Kidney (tissue), 13 donors: ENCODE measurements at regions not wholly inside any gene's neighbourhood (a gene's known extent, or its start where the extent isn't known, plus 50 kb on each side); places are given as distances from the start of the nearest gene placed in this dataset.
A peak's percentile ranks its signal among the peaks of the same experiment; 100 is the strongest.
"Not testable (repeated sequence)": the region's sequence is repeated elsewhere in the genome, so short reads cannot be mapped to it uniquely, and the experiment has no call there.

Source experiments
- DNase-seq, 5 donors: peaks; one replicate each; pipeline ENCODE4 v3.0.0-alpha.2; 2013 to 2020
- FAIRE-seq: peaks from 2 replicates; lab custom pipeline; 2012; peaks lifted over from hg19 to GRCh38; lab: Jason Lieb, UNC
- H3K27ac ChIP-seq, 2 donors: one replicate each; pipeline ENCODE4 v1.7.0; 2013; ENCODE audit warnings: low read depth in 2 of 2, low read length in 2 of 2, inconsistent platforms in 1 of 2
- H3K27me3 ChIP-seq: one replicate; pipeline ENCODE4 v1.7.1; 2013; ENCODE audit warnings: low read length, inconsistent platforms; ENCODE audit not compliant: control insufficient read depth, insufficient read depth
- H3K36me3 ChIP-seq, 3 donors: one replicate each; pipeline versions ENCODE4 v1.7.0 to v1.7.1; 2013; ENCODE audit warnings: low read length in 3 of 3, control low read depth in 1 of 3, inconsistent platforms in 1 of 3; ENCODE audit not compliant: insufficient read depth in 3 of 3, control insufficient read depth in 2 of 3
- H3K4me1 ChIP-seq, 3 donors: one replicate each; pipeline versions ENCODE4 v1.7.0 to v1.7.1; 2013; ENCODE audit warnings: low read length in 3 of 3, inconsistent platforms in 1 of 3, low read depth in 1 of 3; ENCODE audit not compliant: control insufficient read depth in 2 of 3, insufficient read depth in 2 of 3
- H3K4me3 ChIP-seq, 3 donors: one replicate each; pipeline versions ENCODE4 v1.7.0 to v1.8.1; 2013; ENCODE audit warnings: low read length in 3 of 3, control low read depth in 1 of 3, inconsistent platforms in 1 of 3
- H3K9ac ChIP-seq, 3 donors: one replicate each; pipeline versions ENCODE4 v1.7.0 to v1.7.1; 2013; ENCODE audit warnings: low read length in 3 of 3, control low read depth in 1 of 3, inconsistent platforms in 1 of 3
- H3K9me3 ChIP-seq, 3 donors: one replicate each; pipeline versions ENCODE4 v1.7.0 to v1.7.1; 2013; ENCODE audit warnings: low read length in 3 of 3, control low read depth in 1 of 3, inconsistent platforms in 1 of 3; ENCODE audit not compliant: control insufficient read depth in 2 of 3, insufficient read depth in 1 of 3
- CTCF ChIP-seq: IDR thresholded peaks from 3 replicates; pipeline ENCODE4 v1.5.1; 2012; ENCODE audit warnings: mild to moderate bottlenecking, moderate library complexity, borderline replicate concordance; ENCODE audit not compliant: insufficient read depth; ENCODE audit errors: extremely low read depth
- intact Hi-C: fragments of 100-400 bp; cut with DNase I; formaldehyde crosslinking; loops from one replicate; pipeline ENCODE4 v1.11.1; 2022
- donor health status: control.
- donor health status: control.
- donor health status: control.
- donor health status: control.
- donor health status: control.
- donor health status: DM: yes; HTN: yes; CAD: no.
- donor health status: Normal renal cell carcinoma (clear cell type).

GRCh38 chr2:236644067-236644466, 74.4 kb downstream of the ACKR3 start:
- no peak overlapping the region for H3K4me3 ChIP-seq
- TF ChIP-seq CTCF = no peak
- no peak overlapping the region for H3K27ac ChIP-seq
- no peaks in the 10 kb centered on the region for H3K27me3 ChIP-seq
- no peak overlapping the region for H3K9ac ChIP-seq
- intact Hi-C loops = no loop called here
- H3K9me3 ChIP-seq = peaks cover 0 to 5% (median 0%) of the 10 kb centered on the region in 3 donors
- H3K36me3 ChIP-seq = no peaks in the 10 kb centered on the region
- DNase-seq (peak in 1 of 5 donors; percentile 8), FAIRE-seq (no peak)
- H3K4me1 ChIP-seq = no peaks in the 10 kb centered on the region

- DNase-seq = peak in 1 of 5 donors; percentile 29
- H3K4me1 ChIP-seq = no peaks in the 10 kb centered on the region
- H3K36me3 ChIP-seq = no peaks in the 10 kb centered on the region
- no peak overlapping the region for H3K9ac ChIP-seq
- intact Hi-C loops = no loop called here
- FAIRE-seq = no peak
- no peak overlapping the region for H3K27ac ChIP-seq
- H3K9me3 ChIP-seq = peaks cover 0 to 5% (median 0%) of the 10 kb centered on the region in 3 donors
- no peak overlapping the region for H3K4me3 ChIP-seq
- no peak for TF ChIP-seq CTCF
- H3K27me3 ChIP-seq = no peaks in the 10 kb centered on the region
These were observed 74.9 kb downstream of the ACKR3 start for GRCh38 chr2:236644502-236644911.

- H3K27me3 ChIP-seq, H3K4me3 ChIP-seq, FAIRE-seq, H3K27ac ChIP-seq, intact Hi-C loops, H3K4me1 ChIP-seq, H3K9ac ChIP-seq, H3K9me3 ChIP-seq, H3K36me3 ChIP-seq: not testable (repeated sequence)
- DNase-seq = peak in 1 of 5 donors; percentile 22
These were observed 75.5 kb downstream of the ACKR3 start for GRCh38 chr2:236645141-236645540.

GRCh38 chr2:236646441-236646840, 76.8 kb downstream of the ACKR3 start:
- intact Hi-C loops = no loop called here
- H3K9ac ChIP-seq = no peak overlapping the region
- H3K4me1 ChIP-seq = no peaks in the 10 kb centered on the region
- H3K27me3 ChIP-seq = no peaks in the 10 kb centered on the region
- H3K4me3 ChIP-seq = no peak overlapping the region
- H3K27ac ChIP-seq = no peak overlapping the region
- peaks cover 0 to 5% (median 0%) of the 10 kb centered on the region in 3 donors for H3K9me3 ChIP-seq
- H3K36me3 ChIP-seq = no peaks in the 10 kb centered on the region
- DNase-seq (no peak), FAIRE-seq (no peak)
- no peak for TF ChIP-seq CTCF
